GM12878 (cell line): ENCODE measurements at regions not wholly inside any gene's neighbourhood (a gene's known extent, or its start where the extent isn't known, plus 50 kb on each side); places are given as distances from the start of the nearest gene placed in this dataset.

ENCODE experiments used
- ATAC-seq: fragments of 200-7000 bp; cut with Tn5 transposase; 3 replicates; pipeline ENCODE4 v1.9.1; 2020; ENCODE audit warnings: mild to moderate bottlenecking, moderate library complexity
- BruUV-seq: library from RNA; stranded (reverse); fragments of 400-500 nt; replicated peaks from 2 replicates; lab custom pipeline; 2021; lab: Mats Ljungman, UMichigan
- CTCF ChIA-PET: fragments of 300-600 bp; sonication (Branson Sonifier 250); formaldehyde crosslinking; extraction: SDS; loops from one replicate; lab custom pipeline; 2021; ENCODE audit warnings: inconsistent platforms; lab: Yijun Ruan, JAX
- POLR2A ChIA-PET: fragments of 350-600 bp; formaldehyde crosslinking; extraction: SDS; loops from one replicate; lab custom pipeline; 2021; ENCODE audit warnings: inconsistent platforms; lab: Charles Lee
- RAD21 ChIA-PET: fragments of 300-600 bp; sonication (Branson Sonifier 250); formaldehyde crosslinking; loops from one replicate; lab custom pipeline; 2023; ENCODE audit warnings: antibody characterized with exemption; ENCODE audit not compliant: unreplicated experiment; lab: Charles Lee
- SMC1A ChIA-PET: fragments of 300-600 bp; sonication (Branson Sonifier 250); formaldehyde crosslinking; loops from one replicate; lab custom pipeline; 2023; ENCODE audit not compliant: unreplicated experiment, uncharacterized antibody; lab: Charles Lee
- DNase-seq: peaks from one replicate; pipeline ENCODE4 v3.0.0-alpha.2; 2011; ENCODE audit warnings: low read depth, low spot score
- FAIRE-seq: peaks from 3 replicates; lab custom pipeline; 2011; peaks lifted over from hg19 to GRCh38; lab: Jason Lieb, UNC
- H2AFZ ChIP-seq: 2 replicates; pipeline ENCODE4 v1.6.0; 2011; ENCODE audit warnings: low read depth, low read length, control low read depth; ENCODE audit not compliant: control insufficient read depth
- H3K27ac ChIP-seq: 2 replicates; pipeline ENCODE4 v1.5.1; 2011; ENCODE audit warnings: control low read depth; ENCODE audit not compliant: control insufficient read depth, insufficient read depth
- H3K27me3 ChIP-seq, 2 experiments: replicated peaks in 1 of 2; 2 replicates each; pipeline versions ENCODE4 v1.6.0 to v1.6.1; 2011; ENCODE audit warnings: low read length in 1 of 2; ENCODE audit not compliant: control insufficient read depth in 2 of 2, insufficient read depth in 2 of 2
- H3K36me3 ChIP-seq, 2 experiments: 2 replicates each; pipeline ENCODE4 v1.5.1; 2011; ENCODE audit warnings: low read length in 1 of 2; ENCODE audit not compliant: control insufficient read depth in 2 of 2, insufficient read depth in 2 of 2
- H3K4me1 ChIP-seq: 2 replicates; pipeline ENCODE4 v1.6.1; 2011; ENCODE audit warnings: mild to moderate bottlenecking, low read length, moderate library complexity, mixed read lengths; ENCODE audit not compliant: control insufficient read depth, insufficient read depth
- H3K4me2 ChIP-seq: 2 replicates; pipeline ENCODE4 v1.6.0; 2011; ENCODE audit warnings: control low read depth; ENCODE audit not compliant: control insufficient read depth, insufficient read depth
- H3K4me3 ChIP-seq: fragments of 200-600 bp; sonication (generic); 2 replicates; pipeline ENCODE4 v1.5.1; 2016
- H3K79me2 ChIP-seq: 2 replicates; pipeline ENCODE4 v1.6.0; 2011; ENCODE audit warnings: low read length; ENCODE audit not compliant: control insufficient read depth, insufficient read depth
- H3K9ac ChIP-seq: 2 replicates; pipeline ENCODE4 v1.8.0; 2011; ENCODE audit warnings: low read length, control low read depth, mixed read lengths; ENCODE audit not compliant: control insufficient read depth, insufficient read depth
- H3K9me3 ChIP-seq: replicated peaks from 3 replicates; pipeline ENCODE4 v1.5.1; 2011; ENCODE audit warnings: mild to moderate bottlenecking, low read length; ENCODE audit not compliant: control insufficient read depth, insufficient read depth
- H4K20me1 ChIP-seq: 2 replicates; pipeline ENCODE4 v1.6.0; 2011; ENCODE audit not compliant: control insufficient read depth, insufficient read depth
- BACH1 ChIP-seq: fragments of 450-650 bp; IDR thresholded peaks from 2 replicates; pipeline ENCODE4 v1.6.1; 2017; ENCODE audit warnings: mild to moderate bottlenecking, borderline replicate concordance
- BCL3 ChIP-seq: IDR thresholded peaks from 2 replicates; pipeline ENCODE4 v1.6.1; 2011; ENCODE audit warnings: borderline replicate concordance, low read depth, mild to moderate bottlenecking, moderate library complexity, low read length; ENCODE audit not compliant: insufficient read depth, poor library complexity, severe bottlenecking
- EED ChIP-seq: sonication (generic); IDR thresholded peaks from 2 replicates; pipeline ENCODE4 v1.6.1; 2016; ENCODE audit warnings: antibody characterized with exemption, low read depth
- IKZF1 ChIP-seq: fragments of 450-650 bp; conservative IDR thresholded peaks from 2 replicates; pipeline ENCODE4 v1.6.1; 2017; ENCODE audit warnings: antibody characterized with exemption, mild to moderate bottlenecking
- IRF4 ChIP-seq: IDR thresholded peaks from 2 replicates; pipeline ENCODE4 v1.6.1; 2011; ENCODE audit warnings: low read depth, low read length
- PAX5 ChIP-seq: IDR thresholded peaks from 2 replicates; pipeline ENCODE4 v1.6.1; 2011; ENCODE audit warnings: low read depth, low read length, borderline replicate concordance
- RBBP5 ChIP-seq: fragments of 200-600 bp; sonication (generic); conservative IDR thresholded peaks from 2 replicates; pipeline ENCODE4 v1.6.1; 2016
- SMC3 ChIP-seq: IDR thresholded peaks from 2 replicates; pipeline ENCODE4 v1.6.1; 2011; ENCODE audit warnings: low read length, improper control_type of control experiment, borderline replicate concordance
- ZBTB40 ChIP-seq: fragments of 450-650 bp; IDR thresholded peaks from 2 replicates; pipeline ENCODE4 v1.6.1; 2016; ENCODE audit warnings: mild to moderate bottlenecking, moderate library complexity, borderline replicate concordance
- WGBS: methylation state at CpG from one replicate; pipeline ENCODE4 v1.1.6; 2016; ENCODE audit warnings: low lambda C conversion rate; ENCODE audit not compliant: insufficient replicate concordance, insufficient coverage; ENCODE audit errors: missing lambda C conversion rate; 5-methylcytosine and 5-hydroxymethylcytosine counted together
- in situ Hi-C: fragments of 300-500 bp; cut with MboI; formaldehyde crosslinking; loops from 9 replicates; pipeline ENCODE4 v1.14.3; 2018; ENCODE audit warnings: mixed read lengths
- intact Hi-C: fragments of 100-400 bp; cut with micrococcal nuclease; formaldehyde crosslinking; loops from one replicate; pipeline ENCODE4 v1.14.2; 2022; ENCODE audit not compliant: unreplicated experiment
- TF ChIP-seq, protein P1 (sequence below): IDR thresholded peaks from 2 replicates; pipeline ENCODE4 v1.6.1; 2012; ENCODE audit warnings: low read length, inconsistent platforms

DNA sequence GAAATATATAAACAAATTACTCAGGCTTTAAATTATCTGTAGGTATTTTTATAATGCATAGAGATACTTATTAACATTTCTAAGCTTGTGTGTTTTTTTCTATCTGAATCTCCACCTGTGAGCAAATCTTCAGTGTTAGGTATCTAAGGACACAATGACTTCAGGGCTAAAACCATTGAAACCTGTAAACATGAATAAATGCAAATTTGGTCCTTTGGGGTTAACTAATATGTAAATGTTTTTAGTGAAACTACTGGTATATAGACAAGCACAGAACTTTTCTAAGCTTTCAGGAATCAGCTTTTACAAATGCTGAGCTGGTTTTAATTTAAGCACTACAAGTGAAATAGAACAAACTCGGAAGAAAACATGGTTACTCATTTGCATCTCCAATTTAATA is 147.9 kb downstream of the FBXO8 start:
- intact Hi-C loops, result no loop called here
- Histone ChIP-seq H3K27ac (no peak overlapping the region), H2AFZ (no peak overlapping the region), H4K20me1 (no peaks in the 10 kb centered on the region), H3K4me1 (no peaks in the 10 kb centered on the region), H3K36me3 (no peaks in the 10 kb centered on the region), H3K4me2 (no peak overlapping the region), H3K79me2 (no peaks in the 10 kb centered on the region), H3K9me3 (no peaks in the 10 kb centered on the region), H3K9ac (no peak overlapping the region), H3K27me3 (no peaks in the 10 kb centered on the region), H3K4me3 (no peak overlapping the region)
- CTCF ChIA-PET, result interaction anchor here (1.9 kb wide), 1 partner anchor 16 kb away, joined by 8 read pairs; no protein-coding TSS in a partner anchor
- no TSS peak for BruUV-seq
- FAIRE-seq (no peak), DNase-seq (no peak), ATAC-seq (no peak)
- in situ Hi-C loops, result no loop called here
- POLR2A ChIA-PET, result no interaction called here
- SMC1A ChIA-PET, result no interaction called here
- WGBS, result 0% methylated on average over 1 of the region's 1 CpG
- RAD21 ChIA-PET, result interaction anchor here (1.4 kb wide), 1 partner anchor 11 kb away, joined by 3 read pairs; no protein-coding TSS in a partner anchor
- no peak for TF ChIP-seq IKZF1
- TF ChIP-seq IRF4, result no peak
- TF ChIP-seq EED, result no peak
- no peak for TF ChIP-seq BCL3
- TF ChIP-seq BACH1, result no peak
- no peak for TF ChIP-seq RBBP5

- ATAC-seq (no peak), FAIRE-seq (no peak), DNase-seq (no peak)
- in situ Hi-C loops, result no loop called here
- POLR2A ChIA-PET, result no interaction called here
- CTCF ChIA-PET, result interaction anchor here (0.5 to 2.0 kb wide), 2 partner anchors 15 to 32 kb away, joined by 5 read pairs; no protein-coding TSS in a partner anchor
- no peak overlapping the region for H3K9ac ChIP-seq
- no peaks in the 10 kb centered on the region for H3K79me2 ChIP-seq
- H4K20me1 ChIP-seq, result no peaks in the 10 kb centered on the region
- no peaks in the 10 kb centered on the region for H3K36me3 ChIP-seq
- intact Hi-C loops, result no loop called here
- H3K9me3 ChIP-seq, result no peaks in the 10 kb centered on the region
- H3K4me2 ChIP-seq, result no peak overlapping the region
- WGBS, result 98% methylated on average over 2 of the region's 2 CpGs
- no TSS peak for BruUV-seq
- no peak overlapping the region for H3K27ac ChIP-seq
- H3K4me1 ChIP-seq, result no peaks in the 10 kb centered on the region
- no peaks in the 10 kb centered on the region for H3K27me3 ChIP-seq
- RAD21 ChIA-PET, result no interaction called here
- no peak overlapping the region for H3K4me3 ChIP-seq
- no peak overlapping the region for H2AFZ ChIP-seq
- SMC1A ChIA-PET, result no interaction called here
- TF ChIP-seq ZBTB40, result no peak
- TF ChIP-seq, protein P1, sequence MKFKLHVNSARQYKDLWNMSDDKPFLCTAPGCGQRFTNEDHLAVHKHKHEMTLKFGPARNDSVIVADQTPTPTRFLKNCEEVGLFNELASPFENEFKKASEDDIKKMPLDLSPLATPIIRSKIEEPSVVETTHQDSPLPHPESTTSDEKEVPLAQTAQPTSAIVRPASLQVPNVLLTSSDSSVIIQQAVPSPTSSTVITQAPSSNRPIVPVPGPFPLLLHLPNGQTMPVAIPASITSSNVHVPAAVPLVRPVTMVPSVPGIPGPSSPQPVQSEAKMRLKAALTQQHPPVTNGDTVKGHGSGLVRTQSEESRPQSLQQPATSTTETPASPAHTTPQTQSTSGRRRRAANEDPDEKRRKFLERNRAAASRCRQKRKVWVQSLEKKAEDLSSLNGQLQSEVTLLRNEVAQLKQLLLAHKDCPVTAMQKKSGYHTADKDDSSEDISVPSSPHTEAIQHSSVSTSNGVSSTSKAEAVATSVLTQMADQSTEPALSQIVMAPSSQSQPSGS, result no peak
- TF ChIP-seq SMC3, result no peak
- TF ChIP-seq PAX5, result no peak
These were observed 149.1 kb downstream of the FBXO8 start for GRCh38 chr4:174134361-174134760.
